ENCODE measurements at regions not wholly inside any gene's neighbourhood (a gene's known extent, or its start where the extent isn't known, plus 50 kb on each side); places are given as distances from the start of the nearest gene placed in this dataset.
"Not testable (repeated sequence)": the region's sequence is repeated elsewhere in the genome, so short reads cannot be mapped to it uniquely, and the experiment has no call there.

DNA sequence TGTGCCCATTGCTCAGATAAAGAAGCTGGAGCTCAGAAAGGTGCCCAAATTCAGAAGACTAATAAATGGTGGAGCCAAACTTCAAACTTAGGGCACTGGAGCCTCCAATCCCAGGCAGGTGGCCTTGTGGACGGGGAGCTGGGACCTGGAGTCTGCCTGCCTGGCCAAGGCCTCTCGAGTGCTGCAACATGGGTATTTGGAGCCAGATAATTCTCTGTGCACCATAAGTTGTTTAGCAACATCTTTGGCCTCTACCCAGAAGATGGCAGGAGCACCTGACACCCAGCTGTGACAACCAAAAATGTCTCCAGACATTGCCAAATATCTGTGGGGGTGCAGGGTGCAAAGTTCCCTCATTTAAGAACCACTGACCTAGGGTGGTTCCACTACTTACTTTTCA, 915.0 kb downstream of the RPIA start:
- not testable (repeated sequence) for TF ChIP-seq POLR2A, CTCF (IDR thresholded peaks at IDR 0.05)

Measured in testis (tissue), 2 donors.